HG02973 (cell line): ENCODE measurements at regions not wholly inside any gene's neighbourhood (a gene's known extent, or its start where the extent isn't known, plus 50 kb on each side); places are given as distances from the start of the nearest gene placed in this dataset.

ENCODE experiments used
- ATAC-seq: cut with Tn5 transposase; IDR thresholded peaks from one replicate; pipeline ENCODE4 v1.9.1; 2021; ENCODE audit warnings: moderate library complexity; ENCODE audit not compliant: unreplicated experiment

DNA sequence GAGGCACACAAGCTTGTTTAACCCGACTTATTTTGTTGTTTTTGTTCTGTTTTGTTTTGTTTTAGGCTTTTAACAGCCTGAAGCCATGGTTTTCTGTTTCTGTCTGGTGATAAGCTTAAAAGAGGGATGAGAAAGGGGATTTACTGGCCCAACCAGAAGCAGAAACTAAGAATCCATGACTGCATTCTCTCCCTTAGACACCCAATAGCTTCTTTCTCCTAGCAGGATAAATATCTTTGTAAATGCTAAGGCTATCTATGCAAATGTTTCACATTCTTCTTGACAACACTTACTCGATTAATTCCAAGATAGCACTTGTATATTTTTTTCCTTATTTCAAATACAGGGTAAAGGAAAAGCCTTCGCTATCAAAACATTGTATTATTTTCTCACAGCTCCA, 53.7 kb upstream of the SMAD1 start:
- ATAC-seq: no peak

DNA sequence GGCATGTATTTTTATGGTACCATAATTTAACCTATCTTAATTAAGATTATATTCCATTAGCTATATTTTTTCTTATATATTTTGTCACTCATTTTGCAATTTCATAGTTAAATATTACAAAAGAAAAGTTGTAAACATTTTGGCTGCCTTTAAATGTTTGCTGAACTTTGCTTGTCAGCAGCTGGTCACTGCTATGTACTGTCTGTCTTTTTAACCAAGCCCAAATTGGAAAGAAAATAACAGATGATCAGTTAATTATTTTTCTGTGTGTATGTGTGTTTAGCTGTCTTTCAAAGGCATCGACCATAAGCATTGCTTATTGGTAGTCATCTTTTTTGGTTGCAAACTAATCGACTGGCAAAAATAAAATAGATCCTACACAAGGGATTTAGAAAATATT, 54.4 kb upstream of the SMAD1 start:
- ATAC-seq: no peak

- ATAC-seq: no peak
Observed at GRCh38 chr4:145423017-145423708, 58.5 kb upstream of the SMAD1 start.

DNA sequence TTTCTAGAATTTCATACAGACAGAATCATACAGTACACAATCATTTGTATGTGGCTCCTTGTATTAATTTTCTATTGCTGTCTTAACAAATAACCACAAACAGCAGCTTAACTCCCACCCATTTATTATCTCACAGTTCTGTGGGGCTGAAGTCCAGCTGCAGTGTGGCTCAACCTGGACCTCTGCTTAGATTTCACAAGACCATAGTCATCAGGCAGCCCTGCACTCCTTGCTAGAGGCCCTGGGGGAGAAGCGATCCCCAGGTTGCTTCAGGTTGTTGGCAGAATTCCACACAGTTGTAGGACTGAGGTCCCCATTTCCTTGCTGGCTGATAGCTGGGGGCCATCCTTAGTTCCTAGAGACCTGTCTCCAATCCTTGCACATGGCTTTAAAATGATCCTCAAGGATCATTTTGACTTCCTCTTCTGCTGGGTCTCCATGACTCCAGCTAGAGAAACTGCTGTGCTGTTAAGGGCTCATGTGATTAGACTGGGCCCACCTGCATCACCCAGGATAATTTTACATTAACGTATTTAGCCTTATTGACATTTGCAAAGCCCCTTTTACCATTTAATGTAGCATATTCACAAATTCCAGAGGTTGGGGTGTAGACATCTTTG, 60.9 kb upstream of the SMAD1 start:
- ATAC-seq: no peak

- no peak for ATAC-seq
Observed at GRCh38 chr4:145418739-145419138, 62.9 kb upstream of the SMAD1 start.

DNA sequence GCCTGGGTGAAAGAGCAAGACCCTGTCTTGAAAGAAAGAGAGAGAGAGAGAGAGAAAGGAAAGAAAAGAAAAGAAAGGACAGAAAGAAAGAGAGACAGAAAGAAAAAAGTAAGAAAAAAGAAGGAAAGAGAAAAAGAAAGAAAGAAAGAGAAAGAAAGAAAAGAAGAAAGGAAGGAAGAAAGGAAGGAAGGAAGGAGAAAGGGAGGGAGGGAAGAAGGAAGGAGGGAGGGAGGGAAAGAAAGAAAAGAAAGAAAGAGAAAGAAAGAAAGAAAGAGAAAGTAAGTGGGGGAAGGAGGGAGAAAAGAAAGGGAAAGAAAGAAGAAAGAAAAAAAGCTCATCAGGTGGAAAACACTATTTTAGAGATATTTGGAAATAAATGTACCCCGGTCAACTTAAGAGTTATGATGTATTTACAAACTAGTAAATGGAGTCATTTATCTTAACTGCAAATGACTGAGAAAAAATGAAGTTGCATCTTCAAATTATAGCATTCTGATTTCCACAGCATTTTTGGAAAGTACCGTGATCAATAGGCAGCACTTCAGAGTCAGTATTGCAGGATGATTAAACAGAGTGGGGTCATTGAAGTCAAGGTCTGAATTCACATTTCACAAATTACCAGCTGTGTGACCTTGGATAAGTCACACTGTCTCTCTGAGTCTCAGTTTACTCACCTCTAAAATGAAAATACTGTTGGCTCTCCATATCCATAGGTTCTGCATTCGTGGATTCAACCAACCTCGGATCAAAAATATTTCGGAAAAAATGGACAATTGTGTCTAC, 64.1 kb upstream of the SMAD1 start:
- ATAC-seq: no peak

- ATAC-seq: no peak
Observed at GRCh38 chr4:145414841-145415240, 66.8 kb upstream of the SMAD1 start.

DNA sequence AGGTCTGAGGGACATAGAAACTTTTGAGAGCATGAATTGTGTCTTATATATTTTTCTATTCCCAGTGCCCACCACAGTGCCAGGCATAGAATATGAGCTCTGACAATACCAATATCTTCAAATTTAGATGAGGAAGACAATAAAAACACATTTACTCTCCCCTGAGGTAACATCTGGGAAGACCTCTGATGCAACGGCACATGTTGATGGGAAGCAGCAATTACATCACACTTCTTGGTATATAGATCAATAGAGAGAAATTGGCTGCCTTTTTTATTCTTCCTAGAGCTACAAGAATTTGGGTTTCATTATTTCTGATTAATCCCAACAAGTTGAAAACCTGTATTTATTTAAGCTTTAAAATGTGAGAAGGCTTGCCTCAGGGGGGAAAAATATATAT, 67.4 kb upstream of the SMAD1 start:
- no peak for ATAC-seq

DNA sequence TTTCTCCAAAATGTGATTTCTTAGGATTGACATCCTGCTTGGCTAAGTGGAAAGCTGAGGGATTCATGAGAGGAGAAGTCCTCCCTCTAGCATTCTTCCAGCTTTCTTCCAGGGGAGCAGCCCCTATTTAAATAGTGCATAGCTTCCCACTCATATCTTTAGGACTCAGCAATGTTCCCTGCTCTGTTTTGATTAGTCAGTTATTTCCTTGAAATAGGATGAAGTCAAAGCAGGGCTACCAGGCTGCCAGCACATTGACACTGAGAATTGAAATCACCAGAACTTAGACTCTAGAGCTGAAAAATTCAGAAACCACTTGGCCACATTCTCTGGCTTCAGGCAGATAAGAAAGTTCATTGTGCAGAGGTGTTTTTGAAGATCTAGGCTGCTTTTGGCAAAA, 74.7 kb upstream of the SMAD1 start:
- ATAC-seq: no peak

DNA sequence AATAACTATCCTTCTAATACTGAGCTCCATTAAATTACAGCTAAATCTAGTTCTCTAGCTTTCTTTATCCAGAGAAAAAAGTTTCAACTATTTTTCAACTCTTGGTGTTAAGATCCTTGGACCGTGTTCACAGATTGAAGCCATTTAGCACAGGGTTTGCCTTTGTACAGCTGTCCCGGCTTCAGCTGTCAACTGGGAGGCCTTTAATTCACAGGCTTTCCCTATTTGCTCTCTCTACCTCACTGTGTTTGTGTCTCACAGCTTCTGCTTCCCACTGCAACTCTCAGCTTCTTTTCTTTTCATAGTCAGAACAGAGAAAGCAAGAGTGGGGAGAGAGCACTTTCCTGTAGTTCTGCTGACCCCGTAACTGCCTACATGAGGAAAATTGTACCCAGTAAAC, 76.9 kb upstream of the SMAD1 start:
- ATAC-seq: no peak

- no peak for ATAC-seq
Observed at GRCh38 chr4:145396581-145396980, 85.1 kb upstream of the SMAD1 start.

DNA sequence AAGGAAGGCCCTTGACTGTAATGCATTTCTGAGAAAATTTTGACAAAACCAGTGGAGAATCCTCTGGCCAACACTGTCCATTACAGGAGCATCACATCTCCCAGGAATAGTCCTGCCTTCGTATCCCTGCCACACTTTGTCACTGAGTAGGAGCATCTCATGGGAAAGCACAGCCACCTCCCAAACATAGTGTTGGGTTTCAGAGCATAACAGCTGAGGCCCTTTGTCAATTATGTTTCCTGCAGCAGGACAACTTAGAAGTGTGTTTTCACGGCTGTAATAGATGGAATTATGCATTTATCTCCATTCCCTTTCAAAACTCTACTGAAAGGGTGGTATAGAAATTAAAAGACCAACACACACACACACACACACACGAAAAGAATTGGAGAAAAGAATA, 91.1 kb upstream of the SMAD1 start:
- no peak for ATAC-seq

GRCh38 chr4:145389550-145389949, 92.1 kb upstream of the SMAD1 start:
- no peak for ATAC-seq

- no peak for ATAC-seq
Observed at GRCh38 chr4:145388043-145388442, 93.6 kb upstream of the SMAD1 start.

GRCh38 chr4:145387079-145387478, 94.6 kb upstream of the SMAD1 start:
- no peak for ATAC-seq

DNA sequence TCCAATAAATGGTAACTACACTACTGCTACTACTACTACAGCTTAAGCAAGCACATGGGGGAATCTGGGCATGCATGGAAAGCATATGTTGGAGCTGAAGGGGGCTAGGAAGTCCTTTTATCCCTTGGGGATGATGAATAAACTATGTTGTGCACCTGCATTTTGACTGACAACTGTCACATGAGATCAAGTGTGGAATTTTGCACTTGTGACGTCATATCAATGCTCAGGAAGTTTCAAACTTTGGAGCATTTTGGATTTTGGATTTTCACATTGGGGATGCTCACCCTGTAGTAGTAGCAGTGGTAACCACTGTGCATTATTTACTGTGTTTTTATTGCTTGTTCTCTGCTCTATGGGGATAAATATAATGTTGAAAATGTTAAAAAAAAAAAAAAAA, 100.5 kb upstream of the SMAD1 start:
- ATAC-seq: no peak

GRCh38 chr4:145380123-145380522, 101.5 kb upstream of the SMAD1 start:
- ATAC-seq: no peak

DNA sequence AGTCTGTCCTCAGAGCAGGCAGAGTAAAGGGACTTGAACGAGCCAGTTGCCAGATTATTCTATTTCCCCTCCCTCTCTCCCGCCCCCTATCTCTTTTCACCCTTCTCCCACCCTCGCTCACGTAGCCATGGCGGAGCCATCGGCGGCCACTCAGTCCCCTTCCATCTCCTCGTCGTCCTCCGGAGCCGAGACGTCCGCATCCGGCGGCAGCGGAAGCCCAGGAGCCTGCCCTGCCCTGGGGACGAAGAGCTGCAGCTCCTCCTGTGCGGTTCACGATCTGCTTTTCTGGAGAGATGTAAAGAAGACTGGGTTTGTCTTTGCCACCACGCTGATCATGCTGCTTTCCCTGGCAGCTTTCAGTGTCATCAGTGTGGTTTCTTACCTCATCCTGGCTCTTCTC, 106.2 kb upstream of the SMAD1 start:
- ATAC-seq: no peak

GRCh38 chr4:145352438-145353145, 129.1 kb upstream of the SMAD1 start:
- no peak for ATAC-seq

DNA sequence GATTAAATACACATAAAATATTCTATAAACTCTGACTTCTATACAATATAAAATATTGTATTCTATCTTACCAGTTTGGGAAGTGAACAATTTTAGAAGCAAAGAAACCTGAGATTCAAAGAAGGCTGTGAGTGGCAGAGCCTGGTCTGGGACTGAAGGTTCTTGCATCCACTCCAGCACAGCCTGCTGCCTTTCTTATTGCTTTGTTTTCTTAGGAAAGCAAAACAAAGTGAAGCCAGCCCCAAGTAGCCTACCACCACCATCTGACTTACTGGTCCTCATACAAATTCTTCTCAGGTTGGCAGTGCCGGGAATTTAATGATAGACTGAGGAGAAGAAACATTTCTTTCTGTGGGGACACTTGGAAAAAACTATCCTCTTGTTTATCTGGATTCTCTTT, 129.7 kb upstream of the SMAD1 start:
- ATAC-seq: no peak

GRCh38 chr4:145351162-145351561, 130.5 kb upstream of the SMAD1 start:
- ATAC-seq: no peak

GRCh38 chr4:145348291-145348690, 133.4 kb upstream of the SMAD1 start:
- no peak for ATAC-seq
